ENCODE measurements at regions not wholly inside any gene's neighbourhood (a gene's known extent, or its start where the extent isn't known, plus 50 kb on each side); places are given as distances from the start of the nearest gene placed in this dataset.

DNA sequence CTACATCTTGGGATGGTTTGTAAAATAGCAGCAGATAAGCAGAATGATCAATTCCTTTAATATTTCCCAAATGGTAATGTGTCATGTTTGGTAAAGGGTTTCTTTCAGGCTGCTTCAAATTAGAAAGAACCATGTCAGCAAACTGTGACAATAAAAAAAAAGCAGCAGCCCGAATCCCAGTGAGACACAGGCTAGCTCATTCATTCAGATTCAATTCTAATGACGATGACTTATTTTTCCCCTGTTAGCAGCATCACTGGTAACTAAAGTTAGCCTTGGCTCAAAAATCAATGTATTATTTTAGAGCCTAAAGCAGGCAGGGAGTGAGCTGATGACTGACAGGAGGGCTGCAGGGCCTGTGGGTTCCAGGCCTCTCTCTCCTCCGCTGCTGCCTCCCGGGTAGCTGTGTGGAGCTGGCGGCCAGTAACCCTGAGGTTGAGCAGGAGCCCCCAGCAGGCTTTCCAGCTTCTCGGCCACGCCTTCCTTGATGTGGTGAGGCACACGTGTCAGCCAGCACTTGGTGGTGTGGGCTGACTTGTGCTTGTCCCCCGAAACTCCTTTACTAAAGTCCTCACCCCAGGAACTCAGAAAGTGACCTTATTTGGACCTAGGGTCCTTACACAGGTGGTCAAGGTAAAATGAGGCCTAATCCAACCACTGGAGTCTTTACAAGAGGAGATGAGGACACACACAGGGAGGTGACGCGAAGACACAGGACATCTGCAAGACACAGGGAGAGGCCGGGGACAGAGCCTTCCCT, 120.5 kb upstream of the HS6ST1 start:
- DNase-seq (ENCODE audit: low read depth in 2 of 2): no peak
- no peak for TF ChIP-seq EZH2 (IDR thresholded peaks at IDR 0.05; ENCODE audit: low read length, missing control alignments)
- TF ChIP-seq, protein P1, sequence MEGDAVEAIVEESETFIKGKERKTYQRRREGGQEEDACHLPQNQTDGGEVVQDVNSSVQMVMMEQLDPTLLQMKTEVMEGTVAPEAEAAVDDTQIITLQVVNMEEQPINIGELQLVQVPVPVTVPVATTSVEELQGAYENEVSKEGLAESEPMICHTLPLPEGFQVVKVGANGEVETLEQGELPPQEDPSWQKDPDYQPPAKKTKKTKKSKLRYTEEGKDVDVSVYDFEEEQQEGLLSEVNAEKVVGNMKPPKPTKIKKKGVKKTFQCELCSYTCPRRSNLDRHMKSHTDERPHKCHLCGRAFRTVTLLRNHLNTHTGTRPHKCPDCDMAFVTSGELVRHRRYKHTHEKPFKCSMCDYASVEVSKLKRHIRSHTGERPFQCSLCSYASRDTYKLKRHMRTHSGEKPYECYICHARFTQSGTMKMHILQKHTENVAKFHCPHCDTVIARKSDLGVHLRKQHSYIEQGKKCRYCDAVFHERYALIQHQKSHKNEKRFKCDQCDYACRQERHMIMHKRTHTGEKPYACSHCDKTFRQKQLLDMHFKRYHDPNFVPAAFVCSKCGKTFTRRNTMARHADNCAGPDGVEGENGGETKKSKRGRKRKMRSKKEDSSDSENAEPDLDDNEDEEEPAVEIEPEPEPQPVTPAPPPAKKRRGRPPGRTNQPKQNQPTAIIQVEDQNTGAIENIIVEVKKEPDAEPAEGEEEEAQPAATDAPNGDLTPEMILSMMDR (conservative IDR thresholded peaks at IDR 0.05 in 1 of 2, IDR thresholded peaks at IDR 0.05 in 1 of 2; ENCODE audit: low read depth in 1 of 2, low read length in 2 of 2): no peak
- no peaks in the 10 kb centered on the region for H3K36me3 ChIP-seq (ENCODE audit: control insufficient read depth, insufficient read depth, low read length)
- no peak overlapping the region for H2AFZ ChIP-seq (ENCODE audit: low read length)
- H3K4me1 ChIP-seq (ENCODE audit: control insufficient read depth, extremely low read depth, insufficient read depth, low read length): peaks cover 3% of the 10 kb centered on the region
- no peaks in the 10 kb centered on the region for H3K27me3 ChIP-seq (ENCODE audit: control insufficient read depth, insufficient read depth, low read length)
- no peak overlapping the region for H3K9ac ChIP-seq (ENCODE audit: insufficient read depth, low read length)
- H4K20me1 ChIP-seq (ENCODE audit: control insufficient read depth, extremely low read depth, insufficient read depth, low read length): no peaks in the 10 kb centered on the region
- no peaks in the 10 kb centered on the region for H3K9me3 ChIP-seq (ENCODE audit: control insufficient read depth, insufficient read depth, low read depth, low read length)
- no peaks in the 10 kb centered on the region for H3K79me2 ChIP-seq (ENCODE audit: control insufficient read depth, insufficient read depth, low read length)
- no peak overlapping the region for H3K27ac ChIP-seq (ENCODE audit: insufficient read depth, low read length)
- no peak overlapping the region for H3K4me2 ChIP-seq (ENCODE audit: extremely low read depth, insufficient read depth, low read length)
- no peak overlapping the region for H3K4me3 ChIP-seq (replicated peaks in 1 of 4; ENCODE audit: control extremely low read depth in 1 of 4, insufficient read depth in 1 of 4, low read depth in 3 of 4, low read length in 4 of 4)

DNA sequence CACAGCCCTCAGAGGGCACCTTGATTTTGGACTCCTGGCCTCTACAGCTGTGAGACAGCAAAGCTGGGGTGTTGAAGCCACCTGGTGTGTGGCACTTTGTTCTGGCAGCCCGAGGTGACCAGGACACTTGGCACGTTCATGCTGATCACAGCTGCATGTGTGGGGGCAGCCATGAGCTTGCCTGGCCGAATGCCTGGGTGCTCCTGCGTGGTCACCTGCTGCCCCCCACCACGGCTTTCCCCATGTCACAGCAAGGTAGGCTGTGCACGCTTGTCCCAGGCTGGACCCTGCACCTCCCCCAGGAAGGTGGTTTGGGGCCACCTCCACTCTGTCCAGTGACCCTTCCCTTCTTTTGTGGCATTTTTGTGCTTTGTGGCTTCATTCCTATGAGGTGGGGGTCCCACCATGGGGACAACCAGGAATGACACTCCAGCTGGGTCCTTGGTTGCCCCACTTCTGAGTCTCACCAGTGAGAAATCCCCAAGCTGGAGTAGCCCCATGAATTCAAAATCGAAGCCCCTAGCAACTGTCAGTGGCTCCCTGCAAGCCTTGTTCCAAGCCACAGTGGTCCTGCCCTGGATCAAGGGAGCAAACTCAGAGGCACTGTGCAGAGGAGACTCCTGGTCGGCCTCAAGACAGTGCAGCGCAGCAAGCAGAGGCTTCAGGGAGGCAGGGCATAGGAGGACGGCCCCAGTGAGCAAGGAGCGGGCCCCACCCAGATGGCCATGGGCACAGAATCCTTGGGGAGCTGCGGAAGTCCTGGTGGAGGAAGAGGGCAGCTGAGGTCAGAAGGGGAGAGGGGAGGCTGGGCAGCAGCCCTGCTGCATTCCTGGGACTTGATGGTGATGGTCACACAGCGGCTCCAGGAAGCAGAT, 121.4 kb upstream of the HS6ST1 start:
- Histone ChIP-seq H3K9me3 (ENCODE audit: control insufficient read depth, insufficient read depth, low read depth, low read length) (no peaks in the 10 kb centered on the region), H3K36me3 (ENCODE audit: control insufficient read depth, insufficient read depth, low read length) (no peaks in the 10 kb centered on the region), H3K4me2 (ENCODE audit: extremely low read depth, insufficient read depth, low read length) (no peak overlapping the region), H4K20me1 (ENCODE audit: control insufficient read depth, extremely low read depth, insufficient read depth, low read length) (no peaks in the 10 kb centered on the region), H3K27me3 (ENCODE audit: control insufficient read depth, insufficient read depth, low read length) (no peaks in the 10 kb centered on the region), H3K4me1 (ENCODE audit: control insufficient read depth, extremely low read depth, insufficient read depth, low read length) (peaks cover 3% of the 10 kb centered on the region), H3K27ac (ENCODE audit: insufficient read depth, low read length) (no peak overlapping the region), H3K9ac (ENCODE audit: insufficient read depth, low read length) (no peak overlapping the region), H2AFZ (ENCODE audit: low read length) (no peak overlapping the region), H3K4me3 (replicated peaks in 1 of 4; ENCODE audit: control extremely low read depth in 1 of 4, insufficient read depth in 1 of 4, low read depth in 3 of 4, low read length in 4 of 4) (no peak overlapping the region), H3K79me2 (ENCODE audit: control insufficient read depth, insufficient read depth, low read length) (no peaks in the 10 kb centered on the region)
- TF ChIP-seq, protein P1 (conservative IDR thresholded peaks at IDR 0.05 in 1 of 2, IDR thresholded peaks at IDR 0.05 in 1 of 2; ENCODE audit: low read depth in 1 of 2, low read length in 2 of 2): no peak
- DNase-seq (ENCODE audit: low read depth in 2 of 2): no peak

DNA sequence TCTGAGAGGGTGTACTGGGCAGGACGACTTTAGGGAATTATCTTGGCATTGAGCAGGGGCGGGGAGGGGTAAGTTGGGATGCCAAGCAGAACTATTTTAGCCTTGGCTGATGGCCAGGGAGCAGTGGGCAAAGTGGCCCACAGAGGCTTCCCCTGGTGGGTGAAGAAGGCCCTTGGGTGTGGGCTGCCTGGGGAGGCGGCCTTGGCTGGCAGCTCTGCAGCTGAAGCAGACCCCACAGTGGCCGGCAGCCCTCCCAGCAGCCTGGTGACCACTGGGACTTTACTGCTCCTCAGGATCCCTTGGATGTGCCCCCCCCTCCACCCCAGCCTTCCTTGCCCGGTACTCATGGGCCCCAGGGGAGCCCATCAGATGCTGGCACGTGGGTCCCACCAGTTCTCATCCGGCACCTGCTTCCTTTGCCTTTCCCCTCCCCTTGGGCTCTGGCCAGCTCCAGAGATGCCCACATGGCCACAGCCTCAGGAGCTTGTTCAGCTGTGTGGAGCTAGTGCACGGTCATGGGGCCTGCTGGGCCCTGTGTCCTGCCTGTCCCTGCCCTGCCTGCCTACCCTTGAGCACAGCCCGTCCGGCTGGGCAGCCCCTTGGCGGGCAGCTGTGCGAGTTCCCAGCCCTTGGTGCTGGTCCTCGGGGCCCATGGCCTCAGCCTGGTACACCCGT, 122.1 kb upstream of the HS6ST1 start:
- no peak overlapping the region for H3K9ac ChIP-seq (ENCODE audit: insufficient read depth, low read length)
- H3K27ac ChIP-seq (ENCODE audit: insufficient read depth, low read length): no peak overlapping the region
- no peaks in the 10 kb centered on the region for H4K20me1 ChIP-seq (ENCODE audit: control insufficient read depth, extremely low read depth, insufficient read depth, low read length)
- H3K9me3 ChIP-seq (ENCODE audit: control insufficient read depth, insufficient read depth, low read depth, low read length): no peaks in the 10 kb centered on the region
- no peaks in the 10 kb centered on the region for H3K79me2 ChIP-seq (ENCODE audit: control insufficient read depth, insufficient read depth, low read length)
- H3K36me3 ChIP-seq (ENCODE audit: control insufficient read depth, insufficient read depth, low read length): no peaks in the 10 kb centered on the region
- no peak overlapping the region for H3K4me3 ChIP-seq (replicated peaks in 1 of 4; ENCODE audit: control extremely low read depth in 1 of 4, insufficient read depth in 1 of 4, low read depth in 3 of 4, low read length in 4 of 4)
- no peak for TF ChIP-seq EZH2 (IDR thresholded peaks at IDR 0.05; ENCODE audit: low read length, missing control alignments)
- no peak overlapping the region for H2AFZ ChIP-seq (ENCODE audit: low read length)
- peaks cover 3% of the 10 kb centered on the region for H3K4me1 ChIP-seq (ENCODE audit: control insufficient read depth, extremely low read depth, insufficient read depth, low read length)
- no peaks in the 10 kb centered on the region for H3K27me3 ChIP-seq (ENCODE audit: control insufficient read depth, insufficient read depth, low read length)
- DNase-seq (ENCODE audit: low read depth in 2 of 2): no peak
- H3K4me2 ChIP-seq (ENCODE audit: extremely low read depth, insufficient read depth, low read length): no peak overlapping the region
